GM12878 (cell line): ENCODE measurements at regions not wholly inside any gene's neighbourhood (a gene's known extent, or its start where the extent isn't known, plus 50 kb on each side); places are given as distances from the start of the nearest gene placed in this dataset.

Source experiments
- BMI1 ChIP-seq: fragments of 450-650 bp; IDR thresholded peaks from 2 replicates; pipeline ENCODE4 v1.6.1; 2016; ENCODE audit warnings: mild to moderate bottlenecking, moderate library complexity, borderline replicate concordance
- ELK1 ChIP-seq: IDR thresholded peaks from 2 replicates; pipeline ENCODE4 v1.6.1; 2012; ENCODE audit warnings: low read depth, low read length, improper control_type of control experiment
- GABPA ChIP-seq: IDR thresholded peaks from 2 replicates; pipeline ENCODE4 v1.6.1; 2014; ENCODE audit warnings: antibody characterized with exemption, low read depth, mild to moderate bottlenecking, inconsistent platforms
- KLF5 ChIP-seq: fragments of 450-650 bp; IDR thresholded peaks from 2 replicates; pipeline ENCODE4 v1.6.1; 2014; ENCODE audit warnings: mild to moderate bottlenecking; ENCODE audit not compliant: partially characterized antibody
- ZBTB11 ChIP-seq: fragments of 450-650 bp; formaldehyde crosslinking; IDR thresholded peaks from 2 replicates; pipeline ENCODE4 v1.5.0; 2022; ENCODE audit warnings: mild to moderate bottlenecking, missing genetic modification characterization

DNA sequence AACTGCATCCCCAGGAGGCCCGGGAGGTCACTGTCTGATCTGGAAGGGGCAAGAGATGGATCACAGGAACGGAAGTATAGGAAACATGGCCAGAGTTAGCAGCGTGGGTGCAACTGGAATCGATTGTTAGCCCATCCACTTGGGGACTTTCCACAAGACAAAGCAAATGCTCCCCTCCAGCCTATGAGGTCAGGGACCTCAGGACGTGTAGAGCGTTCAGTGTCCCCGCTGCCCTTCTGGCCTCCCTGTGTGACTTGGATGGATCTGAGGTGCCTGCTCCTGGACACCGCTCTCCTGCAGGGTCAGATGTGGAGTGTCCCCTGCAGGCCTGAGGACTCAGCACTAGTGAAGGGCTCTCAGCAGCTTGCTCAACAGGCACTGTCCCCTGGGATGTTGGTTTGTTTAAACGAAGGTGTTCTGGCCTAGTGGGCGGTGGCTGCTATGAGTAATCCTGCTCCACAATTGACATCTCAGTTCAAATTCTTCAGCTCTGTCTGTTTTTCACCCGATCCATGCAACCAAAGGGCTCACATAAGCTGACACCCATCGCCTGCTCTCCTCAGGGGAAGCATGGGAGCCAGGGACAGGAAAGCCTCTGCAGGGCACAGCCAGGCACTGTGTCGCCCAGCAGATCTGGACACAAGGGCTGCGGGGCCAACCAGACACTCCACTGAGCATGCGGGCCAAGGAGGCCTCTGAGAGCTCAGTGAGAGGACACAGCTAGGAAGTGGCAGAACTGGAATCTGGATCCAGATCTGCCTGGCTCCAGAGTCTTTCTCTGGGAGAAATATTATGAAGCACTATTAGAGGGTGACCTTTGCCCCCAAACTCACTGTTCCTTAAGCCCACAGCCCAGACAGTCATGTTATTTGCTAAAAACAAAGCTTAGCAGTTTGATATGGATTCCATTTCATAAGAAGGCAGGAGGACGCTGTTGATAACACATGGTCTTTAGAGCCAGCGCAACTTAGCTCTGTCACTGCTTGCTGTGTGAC lies 78.5 kb downstream of the RHOB start (continued):
- TF ChIP-seq ELK1 (no peak), KLF5 (no peak), GABPA (no peak), ZBTB11 (CRISPR knock-in tag) (no peak), BMI1 (peak; percentile 34; the same call in 1 of the 2 replicates)
